HFFc6 (cell line): ENCODE measurements at regions not wholly inside any gene's neighbourhood (a gene's known extent, or its start where the extent isn't known, plus 50 kb on each side); places are given as distances from the start of the nearest gene placed in this dataset.

Experiments
- DNase-seq: peaks from one replicate; pipeline ENCODE4 v3.0.0-alpha.2; 2018
- H3K27ac Mint-ChIP-seq: 2 replicates; pipeline ENCODE4 v1.8.0; 2020; ENCODE audit warnings: mild to moderate bottlenecking, mixed read lengths
- H3K27me3 Mint-ChIP-seq: 2 replicates; pipeline ENCODE4 v1.8.0; 2021; ENCODE audit warnings: mild to moderate bottlenecking, moderate library complexity, mixed read lengths; ENCODE audit not compliant: insufficient read depth
- H3K36me3 Mint-ChIP-seq: 2 replicates; pipeline ENCODE4 v1.8.0; 2021; ENCODE audit warnings: low read depth, mixed read lengths
- H3K4me1 Mint-ChIP-seq: 2 replicates; pipeline ENCODE4 v1.8.0; 2020; ENCODE audit warnings: low read depth, mixed read lengths
- H3K4me3 Mint-ChIP-seq: 2 replicates; pipeline ENCODE4 v1.8.0; 2020; ENCODE audit warnings: mild to moderate bottlenecking, moderate library complexity, mixed read lengths
- H3K9me3 Mint-ChIP-seq: 2 replicates; pipeline ENCODE4 v1.8.0; 2020; ENCODE audit warnings: mild to moderate bottlenecking, mixed read lengths
- CTCF ChIP-seq: fragments of 200-600 bp; sonication (generic); IDR thresholded peaks from 2 replicates; pipeline ENCODE4 v1.5.0; 2021; ENCODE audit warnings: antibody characterized with exemption, mild to moderate bottlenecking

- TF ChIP-seq CTCF = no peak
- Mint-ChIP-seq H3K27me3 (no peaks in the 10 kb centered on the region), H3K9me3 (peaks cover 18% of the 10 kb centered on the region; the same call in 1 of the 2 replicates), H3K36me3 (peaks cover 2% of the 10 kb centered on the region; the same call in 1 of the 2 replicates), H3K4me3 (no peak overlapping the region), H3K4me1 (peaks cover 10% of the 10 kb centered on the region; the same call in 1 of the 2 replicates), H3K27ac (no peak overlapping the region)
- DNase-seq = no peak
Observed at GRCh38 chr9:29769019-29769418, 2195.7 kb upstream of the C9orf72 start.

- H3K4me3 Mint-ChIP-seq = peak overlapping the region; percentile 55
- H3K27ac Mint-ChIP-seq = no peak overlapping the region
- no peaks in the 10 kb centered on the region; the same call in 1 of the 2 replicates for H3K9me3 Mint-ChIP-seq
- no peak for DNase-seq
- H3K36me3 Mint-ChIP-seq = no peaks in the 10 kb centered on the region
- H3K4me1 Mint-ChIP-seq = peaks cover 11% of the 10 kb centered on the region; the same call in 1 of the 2 replicates
- no peaks in the 10 kb centered on the region for H3K27me3 Mint-ChIP-seq
- TF ChIP-seq CTCF = no peak
Observed at GRCh38 chr9:29773676-29774075, 2200.4 kb upstream of the C9orf72 start.

- H3K4me3 Mint-ChIP-seq = no peak overlapping the region
- H3K4me1 Mint-ChIP-seq = peaks cover 19% of the 10 kb centered on the region
- no peak for DNase-seq
- no peak for TF ChIP-seq CTCF
- H3K27me3 Mint-ChIP-seq = no peaks in the 10 kb centered on the region
- no peaks in the 10 kb centered on the region for H3K9me3 Mint-ChIP-seq
- no peaks in the 10 kb centered on the region for H3K36me3 Mint-ChIP-seq
- no peak overlapping the region for H3K27ac Mint-ChIP-seq
Observed at GRCh38 chr9:29775491-29775890, 2202.2 kb upstream of the C9orf72 start.

- Mint-ChIP-seq H3K4me1 (peaks cover 26% of the 10 kb centered on the region), H3K27me3 (no peaks in the 10 kb centered on the region), H3K27ac (no peak overlapping the region), H3K4me3 (no peak overlapping the region), H3K9me3 (no peaks in the 10 kb centered on the region), H3K36me3 (no peaks in the 10 kb centered on the region)
- no peak for DNase-seq
- TF ChIP-seq CTCF = no peak
Observed at GRCh38 chr9:29778281-29778849, 2205.1 kb upstream of the C9orf72 start.

GRCh38 chr9:29793970-29794369, 2220.7 kb upstream of the C9orf72 start:
- Mint-ChIP-seq H3K27ac (no peak overlapping the region), H3K36me3 (no peaks in the 10 kb centered on the region)

More at GRCh38 chr9:29793970-29794369, 2220.7 kb upstream of the C9orf72 start:
- H3K4me3 Mint-ChIP-seq = peak overlapping the region; percentile 64; the same call in 1 of the 2 replicates
- no peaks in the 10 kb centered on the region for H3K9me3 Mint-ChIP-seq
- DNase-seq = no peak
- no peaks in the 10 kb centered on the region for H3K27me3 Mint-ChIP-seq
- peaks cover 14% of the 10 kb centered on the region; the same call in 1 of the 2 replicates for H3K4me1 Mint-ChIP-seq
- no peak for TF ChIP-seq CTCF
